ENCODE measurements at regions not wholly inside any gene's neighbourhood (a gene's known extent, or its start where the extent isn't known, plus 50 kb on each side); places are given as distances from the start of the nearest gene placed in this dataset.
A peak's percentile ranks its signal among the peaks of the same experiment; 100 is the strongest.
"Not testable (repeated sequence)": the region's sequence is repeated elsewhere in the genome, so short reads cannot be mapped to it uniquely, and the experiment has no call there.

GRCh38 chr16:29186306-29187220 is 201.7 kb downstream of the LAT start:
- peak in 1 of 2 donors; percentile 34 for DNase-seq (ENCODE audit: low read depth in 2 of 2)

GRCh38 chr16:29185872-29186271 is 201.0 kb downstream of the LAT start:
- H3K4me3 ChIP-seq (replicated peaks in 1 of 2; ENCODE audit: low read depth in 2 of 2, low read length in 2 of 2); DNase-seq (ENCODE audit: low read depth in 2 of 2): not testable (repeated sequence)

More at GRCh38 chr16:29186306-29187220, 201.7 kb downstream of the LAT start:
- not testable (repeated sequence) for H3K4me3 ChIP-seq (replicated peaks in 1 of 2; ENCODE audit: low read depth in 2 of 2, low read length in 2 of 2)

DNA sequence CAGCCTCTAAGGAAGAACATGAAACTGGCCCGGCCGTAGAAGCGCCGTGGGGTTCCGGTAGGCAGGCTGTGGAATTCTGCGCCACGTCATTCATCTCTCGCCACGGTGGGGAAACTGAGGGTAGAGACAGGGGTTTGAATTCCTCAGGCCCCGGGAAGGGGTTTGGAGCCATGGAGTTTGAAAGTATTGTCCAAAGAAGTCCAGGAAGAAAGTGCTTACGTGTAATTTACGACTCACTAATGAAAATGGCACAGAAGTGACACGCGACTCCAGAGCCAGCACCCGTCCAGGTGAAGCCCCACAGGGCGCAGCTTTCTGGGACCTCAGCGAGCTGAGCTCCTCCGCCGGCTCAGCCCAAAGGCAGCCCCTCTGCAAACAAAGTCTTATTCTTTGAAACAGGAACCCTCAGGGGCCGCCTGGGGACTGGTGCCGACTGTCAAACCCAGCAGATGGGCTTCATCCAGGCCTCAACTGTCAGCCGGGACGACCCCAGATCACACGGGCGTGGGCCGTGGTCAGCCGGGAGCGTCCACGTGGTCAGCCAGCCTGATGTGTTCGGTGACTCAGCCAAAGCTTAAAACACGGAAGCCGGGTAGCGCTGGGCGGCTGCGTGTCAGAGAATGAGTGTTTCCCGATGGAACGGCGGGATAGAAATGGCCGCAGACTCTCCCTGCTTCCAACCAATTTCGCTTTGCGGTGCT is 200.0 kb downstream of the LAT start:
- H3K4me3 ChIP-seq (replicated peaks in 1 of 2; ENCODE audit: low read depth in 2 of 2, low read length in 2 of 2): not testable (repeated sequence)

GRCh38 chr16:29182940-29183868 is 198.4 kb downstream of the LAT start:
- H3K4me3 ChIP-seq (replicated peaks in 1 of 2; ENCODE audit: low read depth in 2 of 2, low read length in 2 of 2); DNase-seq (ENCODE audit: low read depth in 2 of 2): not testable (repeated sequence)

More for the DNA sequence above, 200.0 kb downstream of the LAT start:
- peak; percentile 76 to 83 for DNase-seq (ENCODE audit: low read depth in 2 of 2)

GRCh38 chr16:29182501-29182900 is 197.6 kb downstream of the LAT start:
- no peak for TF ChIP-seq CTCF (IDR thresholded peaks at IDR 0.05; ENCODE audit: low read depth, low read length)
- no peak for DNase-seq (ENCODE audit: low read depth in 2 of 2)
- H3K4me3 ChIP-seq (replicated peaks in 1 of 2; ENCODE audit: low read depth in 2 of 2, low read length in 2 of 2): no peak overlapping the region

GRCh38 chr16:29181921-29182411 is 197.1 kb downstream of the LAT start:
- not testable (repeated sequence) for H3K4me3 ChIP-seq (replicated peaks in 1 of 2; ENCODE audit: low read depth in 2 of 2, low read length in 2 of 2); DNase-seq (ENCODE audit: low read depth in 2 of 2)

- not testable (repeated sequence) for H3K4me3 ChIP-seq (replicated peaks in 1 of 2; ENCODE audit: low read depth in 2 of 2, low read length in 2 of 2); DNase-seq (ENCODE audit: low read depth in 2 of 2)
Measured at GRCh38 chr16:29181254-29181780, 196.5 kb downstream of the LAT start.

DNA sequence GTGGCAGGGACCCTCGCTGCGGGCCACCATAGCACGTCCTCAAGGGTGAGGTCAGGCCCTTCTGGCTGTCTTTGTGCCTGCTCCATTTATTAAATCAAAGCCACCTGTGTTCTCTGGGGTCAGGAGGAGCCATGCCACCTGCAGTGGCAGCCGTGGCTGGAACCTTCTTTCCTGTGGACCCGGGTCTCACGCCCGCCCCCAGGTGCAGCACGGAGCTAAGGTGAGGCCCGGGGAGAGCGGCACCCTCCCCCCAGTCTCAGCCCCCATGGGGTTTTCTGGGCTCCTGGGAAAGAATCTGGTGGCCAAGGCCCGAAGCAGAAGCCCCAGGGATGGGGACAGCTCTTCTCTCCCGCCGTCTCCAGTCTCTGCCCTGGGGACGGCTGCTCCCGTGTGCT is 195.4 kb downstream of the LAT start:
- H3K4me3 ChIP-seq (replicated peaks in 1 of 2; ENCODE audit: low read depth in 2 of 2, low read length in 2 of 2); DNase-seq (ENCODE audit: low read depth in 2 of 2): not testable (repeated sequence)

DNA sequence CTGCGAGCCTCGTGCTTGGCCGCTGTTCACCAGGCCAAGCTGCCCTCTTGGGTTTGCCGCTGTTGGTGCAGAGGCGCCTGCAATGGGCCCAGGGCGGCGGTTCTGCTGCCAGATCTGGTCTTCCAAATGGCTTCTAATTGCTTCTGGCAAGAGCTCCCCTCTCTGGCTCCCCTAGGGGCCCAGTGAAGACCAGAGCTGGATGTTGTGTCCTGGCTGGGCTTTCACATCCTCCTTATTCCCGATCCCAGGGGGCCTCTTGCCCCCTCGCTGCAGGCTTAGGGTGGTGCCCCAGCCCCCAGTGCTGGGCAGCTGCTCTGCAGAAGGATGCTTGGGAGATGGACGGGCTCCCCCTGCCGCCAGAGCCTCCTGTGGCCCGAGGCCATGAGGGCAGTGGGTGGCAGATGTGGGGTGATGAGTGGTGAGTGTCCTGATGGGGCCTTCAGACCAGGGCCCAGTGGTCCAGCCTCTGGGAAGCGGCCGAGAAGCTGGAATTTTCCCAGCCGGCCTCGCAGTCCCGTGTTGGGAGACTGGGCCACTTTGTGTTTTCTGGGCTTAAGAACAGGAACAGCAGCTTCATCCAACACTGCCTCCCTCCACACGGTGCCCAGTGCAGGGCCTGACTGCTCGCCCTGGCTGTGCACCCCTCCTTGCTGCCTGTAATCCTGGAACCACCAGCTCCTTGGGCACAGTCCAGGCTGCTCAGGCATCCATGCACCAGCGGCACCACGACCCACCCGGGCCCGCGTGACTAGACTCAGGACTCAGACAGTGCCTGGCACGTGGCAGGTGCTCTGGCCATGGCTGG is 194.8 kb downstream of the LAT start:
- peak; percentile 47 to 68 for DNase-seq (ENCODE audit: low read depth in 2 of 2)
- H3K4me3 ChIP-seq (replicated peaks in 1 of 2; ENCODE audit: low read depth in 2 of 2, low read length in 2 of 2): not testable (repeated sequence)
- peak; percentile 54 for TF ChIP-seq CTCF (IDR thresholded peaks at IDR 0.05; ENCODE audit: low read depth, low read length)

GRCh38 chr16:29177888-29178726 is 193.3 kb downstream of the LAT start:
- not testable (repeated sequence) for H3K4me3 ChIP-seq (replicated peaks in 1 of 2; ENCODE audit: low read depth in 2 of 2, low read length in 2 of 2)
- peak; percentile 91 to 97 for DNase-seq (ENCODE audit: low read depth in 2 of 2)

- H3K4me3 ChIP-seq (replicated peaks in 1 of 2; ENCODE audit: low read depth in 2 of 2, low read length in 2 of 2); DNase-seq (ENCODE audit: low read depth in 2 of 2): not testable (repeated sequence)
Measured at GRCh38 chr16:29177203-29177887, 192.5 kb downstream of the LAT start.

DNA sequence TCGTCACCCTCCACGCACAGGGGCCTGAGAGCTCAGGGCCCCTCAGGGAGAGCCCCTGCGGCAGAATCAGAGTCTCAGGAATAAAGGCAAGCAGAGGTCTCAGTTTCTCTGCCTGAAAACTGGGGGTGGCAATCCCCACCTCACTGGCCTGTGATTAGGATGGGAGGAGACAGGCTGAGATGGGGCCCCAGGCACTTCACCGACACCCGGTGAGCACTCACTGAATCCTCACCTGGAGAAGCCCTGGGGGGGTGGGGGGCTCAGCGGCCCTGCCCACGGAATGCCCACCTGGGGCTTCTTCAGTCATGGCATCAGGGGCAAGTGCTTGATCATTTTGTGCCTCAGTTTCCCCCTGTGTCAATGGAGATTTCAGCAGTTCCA is 192.0 kb downstream of the LAT start:
- DNase-seq (ENCODE audit: low read depth in 2 of 2); H3K4me3 ChIP-seq (replicated peaks in 1 of 2; ENCODE audit: low read depth in 2 of 2, low read length in 2 of 2): not testable (repeated sequence)

DNA sequence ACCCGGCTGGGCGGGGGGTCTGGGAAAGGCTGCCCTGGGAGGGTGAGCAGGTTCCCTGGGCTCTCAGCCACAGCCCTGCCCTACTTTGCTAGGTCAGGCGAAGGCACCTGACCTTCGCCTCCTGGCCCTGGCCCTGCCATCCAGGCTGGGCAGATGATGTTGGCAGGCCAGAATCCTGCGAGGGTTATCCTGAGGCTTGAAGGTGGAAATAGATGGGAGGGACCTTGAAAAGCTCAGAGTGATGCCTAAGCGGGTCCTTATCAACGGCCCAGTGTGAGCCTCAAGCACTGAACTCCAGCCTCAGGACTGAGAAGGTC is 191.3 kb downstream of the LAT start:
- DNase-seq (ENCODE audit: low read depth in 2 of 2); H3K4me3 ChIP-seq (replicated peaks in 1 of 2; ENCODE audit: low read depth in 2 of 2, low read length in 2 of 2): not testable (repeated sequence)
